B cell (primary cell): ENCODE measurements at regions not wholly inside any gene's neighbourhood (a gene's known extent, or its start where the extent isn't known, plus 50 kb on each side); places are given as distances from the start of the nearest gene placed in this dataset.

ENCODE experiments used
- ATAC-seq: fragments of 200-7000 bp; cut with Tn5 transposase; one replicate; pipeline ENCODE4 v1.10.0; 2021; ENCODE audit warnings: low read depth, mild to moderate bottlenecking, moderate number of reproducible peaks, moderate library complexity
- CTCF ChIA-PET: fragments of 350-600 bp; sonication (Branson Sonifier 250); formaldehyde crosslinking; loops from one replicate; lab custom pipeline; 2021; ENCODE audit warnings: antibody characterized with exemption, inconsistent platforms; lab: Charles Lee
- POLR2A ChIA-PET: fragments of 350-600 bp; sonication (Branson Sonifier 250); formaldehyde crosslinking; loops from one replicate; lab custom pipeline; 2021; ENCODE audit warnings: antibody characterized with exemption; lab: Charles Lee
- DNase-seq: peaks from one replicate; pipeline ENCODE4 v3.0.0; 2013
- H2AFZ ChIP-seq: 2 replicates; pipeline ENCODE4 v1.6.1; 2012; ENCODE audit warnings: mild to moderate bottlenecking, low read depth, low read length; ENCODE audit not compliant: insufficient read depth, poor library complexity, severe bottlenecking
- H3K27ac ChIP-seq, 2 donors: 1 replicate in 1 of 2; 2 replicates in 1 of 2; pipeline ENCODE4 v1.5.1; 2012 to 2013; ENCODE audit warnings: low read length in 2 of 2, mild to moderate bottlenecking in 2 of 2, moderate library complexity in 1 of 2
- H3K27me3 ChIP-seq, 4 experiments: fragments of 200-600 bp in 1 of 4; sonication (generic) in 1 of 4; replicated peaks in 1 of 4; 1 replicate in 2 of 4; 2 replicates in 2 of 4; pipeline versions ENCODE4 v1.6.1 to v1.7.0; 2013 to 2016; ENCODE audit warnings: low read length in 3 of 4, mild to moderate bottlenecking in 2 of 4, mixed read lengths in 1 of 4, moderate library complexity in 1 of 4; ENCODE audit not compliant: insufficient read depth in 4 of 4, control insufficient read depth in 3 of 4; ENCODE audit errors: control extremely low read depth in 1 of 4
- H3K36me3 ChIP-seq, 2 experiments: replicated peaks in 1 of 2; 1 replicate in 1 of 2; 2 replicates in 1 of 2; pipeline versions ENCODE4 v1.6.1 to v1.7.1; 2013; ENCODE audit warnings: low read length in 1 of 2; ENCODE audit not compliant: insufficient read depth in 2 of 2, control insufficient read depth in 1 of 2; ENCODE audit errors: control extremely low read depth in 1 of 2, extremely low read depth in 1 of 2
- H3K4me1 ChIP-seq, 2 donors: fragments of 200-600 bp in 1 of 2; sonication (generic) in 1 of 2; 1 replicate in 1 of 2; 2 replicates in 1 of 2; pipeline versions ENCODE4 v1.5.1 to v1.6.1; 2013 to 2017; ENCODE audit warnings: low read length in 2 of 2; ENCODE audit not compliant: control insufficient read depth in 2 of 2, insufficient read depth in 2 of 2
- H3K4me2 ChIP-seq: replicated peaks from 2 replicates; pipeline ENCODE3; 2012; ENCODE audit warnings: mild to moderate bottlenecking, low read depth, low read length; ENCODE audit not compliant: poor library complexity, severe bottlenecking
- H3K4me3 ChIP-seq, 5 experiments: fragments of 200-600 bp in 1 of 5; sonication (generic) in 1 of 5; 1 replicate in 3 of 5; 2 replicates in 2 of 5; pipeline versions ENCODE4 v1.5.1 to v1.7.0; 2011 to 2016; ENCODE audit warnings: low read length in 4 of 5, mild to moderate bottlenecking in 4 of 5, low read depth in 2 of 5, control low read depth in 1 of 5, moderate library complexity in 1 of 5; ENCODE audit not compliant: insufficient read depth in 1 of 5; ENCODE audit errors: control extremely low read depth in 1 of 5, extremely low read depth in 1 of 5
- H3K79me2 ChIP-seq: fragments of 200-600 bp; sonication (generic); one replicate; pipeline ENCODE4 v1.6.0; 2016; ENCODE audit warnings: low read length; ENCODE audit not compliant: control insufficient read depth, insufficient read depth
- H3K9ac ChIP-seq: fragments of 200-600 bp; sonication (generic); 2 replicates; pipeline ENCODE4 v1.6.1; 2017; ENCODE audit warnings: mild to moderate bottlenecking, low read length, moderate library complexity
- H3K9me3 ChIP-seq, 3 donors: one replicate each; pipeline versions ENCODE4 v1.6.1 to v1.7.1; 2013; ENCODE audit warnings: low read length in 2 of 3; ENCODE audit not compliant: control insufficient read depth in 2 of 3, insufficient read depth in 1 of 3; ENCODE audit errors: control extremely low read depth in 1 of 3
- H4K20me1 ChIP-seq: 2 replicates; pipeline ENCODE4 v1.6.0; 2012; ENCODE audit warnings: mild to moderate bottlenecking, low read length; ENCODE audit not compliant: insufficient read depth, control insufficient read depth, poor library complexity, severe bottlenecking
- H3K27ac Mint-ChIP-seq: one replicate; pipeline ENCODE4 v1.8.0; 2021; ENCODE audit warnings: mixed read lengths
- H3K27me3 Mint-ChIP-seq: one replicate; pipeline ENCODE4 v1.8.0; 2021; ENCODE audit warnings: mixed read lengths
- H3K4me1 Mint-ChIP-seq: one replicate; pipeline ENCODE4 v1.8.0; 2021; ENCODE audit warnings: mixed read lengths
- H3K4me3 Mint-ChIP-seq: one replicate; pipeline ENCODE4 v1.8.0; 2021; ENCODE audit warnings: mixed read lengths
- H3K9me3 Mint-ChIP-seq: one replicate; pipeline ENCODE4 v1.8.0; 2022; ENCODE audit warnings: mixed read lengths; ENCODE audit not compliant: insufficient read depth
- EZH2 ChIP-seq: IDR thresholded peaks from 2 replicates; pipeline ENCODE4 v1.6.1; 2012; ENCODE audit warnings: borderline replicate concordance, low read depth, mild to moderate bottlenecking, moderate library complexity, low read length; ENCODE audit not compliant: insufficient read depth, poor library complexity, severe bottlenecking
- WGBS: methylation state at CpG from one replicate; pipeline ENCODE4 v1.1.5; 2013; ENCODE audit warnings: missing lambda C conversion rate; ENCODE audit not compliant: insufficient coverage; 5-methylcytosine and 5-hydroxymethylcytosine counted together
- intact Hi-C: fragments of 100-400 bp; cut with micrococcal nuclease; formaldehyde crosslinking; loops from one replicate; pipeline ENCODE4 v1.10.0; 2022
- TF ChIP-seq, protein P1 (sequence below): fragments of 200-600 bp; IDR thresholded peaks from one replicate; pipeline ENCODE4 v1.8.0; 2022; ENCODE audit warnings: antibody characterized with exemption, mild to moderate bottlenecking

DNA sequence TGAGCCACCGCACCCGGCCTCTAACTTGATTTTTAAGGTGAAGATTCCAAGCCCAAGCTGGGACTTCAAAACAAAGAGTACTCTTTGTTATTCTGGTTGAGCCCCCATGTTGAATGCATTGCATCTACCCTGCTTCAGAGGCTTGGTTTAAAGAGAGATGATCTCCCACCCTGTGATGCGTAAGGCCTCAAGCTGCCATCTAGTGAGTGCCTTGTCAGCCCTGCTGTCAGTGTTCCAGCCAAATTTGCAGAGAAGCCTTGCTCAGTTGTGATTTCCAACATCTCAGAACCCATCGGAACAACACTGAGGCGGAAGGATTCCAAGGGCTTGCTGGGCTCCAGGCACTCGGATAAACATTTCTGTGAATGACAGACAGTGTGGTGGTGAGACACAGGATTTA, 210.7 kb upstream of the RGMA start:
- H3K4me1 ChIP-seq = no peaks in the 10 kb centered on the region
- no peak overlapping the region for H3K4me2 ChIP-seq
- H4K20me1 ChIP-seq = no peaks in the 10 kb centered on the region
- ATAC-seq (no peak), DNase-seq (no peak)
- H3K4me3 Mint-ChIP-seq = no peak overlapping the region
- intact Hi-C loops = no loop called here
- no peaks in the 10 kb centered on the region for H3K27me3 Mint-ChIP-seq
- peaks cover 0 to 9% (median 0%) of the 10 kb centered on the region in 3 donors for H3K9me3 ChIP-seq
- H3K36me3 ChIP-seq = no peaks in the 10 kb centered on the region
- TF ChIP-seq EZH2 = no peak
- TF ChIP-seq, protein P1, sequence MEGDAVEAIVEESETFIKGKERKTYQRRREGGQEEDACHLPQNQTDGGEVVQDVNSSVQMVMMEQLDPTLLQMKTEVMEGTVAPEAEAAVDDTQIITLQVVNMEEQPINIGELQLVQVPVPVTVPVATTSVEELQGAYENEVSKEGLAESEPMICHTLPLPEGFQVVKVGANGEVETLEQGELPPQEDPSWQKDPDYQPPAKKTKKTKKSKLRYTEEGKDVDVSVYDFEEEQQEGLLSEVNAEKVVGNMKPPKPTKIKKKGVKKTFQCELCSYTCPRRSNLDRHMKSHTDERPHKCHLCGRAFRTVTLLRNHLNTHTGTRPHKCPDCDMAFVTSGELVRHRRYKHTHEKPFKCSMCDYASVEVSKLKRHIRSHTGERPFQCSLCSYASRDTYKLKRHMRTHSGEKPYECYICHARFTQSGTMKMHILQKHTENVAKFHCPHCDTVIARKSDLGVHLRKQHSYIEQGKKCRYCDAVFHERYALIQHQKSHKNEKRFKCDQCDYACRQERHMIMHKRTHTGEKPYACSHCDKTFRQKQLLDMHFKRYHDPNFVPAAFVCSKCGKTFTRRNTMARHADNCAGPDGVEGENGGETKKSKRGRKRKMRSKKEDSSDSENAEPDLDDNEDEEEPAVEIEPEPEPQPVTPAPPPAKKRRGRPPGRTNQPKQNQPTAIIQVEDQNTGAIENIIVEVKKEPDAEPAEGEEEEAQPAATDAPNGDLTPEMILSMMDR = no peak
- no peak overlapping the region for H2AFZ ChIP-seq
- 99% methylated on average over 6 of the region's 6 CpGs for WGBS
- H3K27me3 ChIP-seq = no peaks in the 10 kb centered on the region
- POLR2A ChIA-PET = no interaction called here
- no peaks in the 10 kb centered on the region for H3K79me2 ChIP-seq
- H3K9me3 Mint-ChIP-seq = no peaks in the 10 kb centered on the region
- H3K4me3 ChIP-seq = no peak overlapping the region
- H3K9ac ChIP-seq = no peak overlapping the region
- no peaks in the 10 kb centered on the region for H3K4me1 Mint-ChIP-seq
- no peak overlapping the region for H3K27ac ChIP-seq
- CTCF ChIA-PET = no interaction called here
- no peak overlapping the region for H3K27ac Mint-ChIP-seq

- TF ChIP-seq, protein P1 = no peak
- no peak for TF ChIP-seq EZH2
- no peaks in the 10 kb centered on the region for H3K4me1 Mint-ChIP-seq
- ChIA-PET POLR2A (no interaction called here), CTCF (no interaction called here)
- H3K9ac ChIP-seq = no peak overlapping the region
- no peaks in the 10 kb centered on the region for H3K4me1 ChIP-seq
- H3K27ac ChIP-seq = no peak overlapping the region
- no peak overlapping the region for H3K4me3 Mint-ChIP-seq
- H3K27me3 ChIP-seq = no peaks in the 10 kb centered on the region
- H3K27ac Mint-ChIP-seq = no peak overlapping the region
- no peaks in the 10 kb centered on the region for H3K36me3 ChIP-seq
- ATAC-seq (no peak), DNase-seq (no peak)
- no peak overlapping the region for H2AFZ ChIP-seq
- no peak overlapping the region for H3K4me3 ChIP-seq
- no peaks in the 10 kb centered on the region for H3K9me3 Mint-ChIP-seq
- no peaks in the 10 kb centered on the region for H3K79me2 ChIP-seq
- intact Hi-C loops = no loop called here
- H3K9me3 ChIP-seq = peaks cover 0 to 9% (median 0%) of the 10 kb centered on the region in 3 donors
- H3K4me2 ChIP-seq = no peak overlapping the region
- no peaks in the 10 kb centered on the region for H3K27me3 Mint-ChIP-seq
- 85% methylated on average over 8 of the region's 9 CpGs for WGBS
- no peaks in the 10 kb centered on the region for H4K20me1 ChIP-seq
Measured at GRCh38 chr15:93298901-93299300, 209.9 kb upstream of the RGMA start.
